GM23338 (cell line): ENCODE measurements at regions not wholly inside any gene's neighbourhood (a gene's known extent, or its start where the extent isn't known, plus 50 kb on each side); places are given as distances from the start of the nearest gene placed in this dataset.
A peak's percentile ranks its signal among the peaks of the same experiment; 100 is the strongest.

Experiments
- ATAC-seq: fragments of 200-7000 bp; cut with Tn5 transposase; 3 replicates; pipeline ENCODE4 v1.9.1; 2020
- DNase-seq: peaks from one replicate; pipeline ENCODE4 v3.0.0-alpha.2; 2015; ENCODE audit warnings: low spot score
- H2AFZ ChIP-seq: fragments of 200-600 bp; sonication (generic); 2 replicates; pipeline ENCODE4 v1.8.0; 2016; ENCODE audit warnings: antibody characterized with exemption, mild to moderate bottlenecking, moderate library complexity
- H3F3A ChIP-seq: fragments of 200-600 bp; sonication (generic); replicated peaks from 2 replicates; pipeline ENCODE4 v1.8.0; 2017; ENCODE audit warnings: antibody characterized with exemption, mixed run types, low read depth
- H3K27ac ChIP-seq: fragments of 200-600 bp; sonication (generic); 2 replicates; pipeline ENCODE4 v1.6.1; 2016; ENCODE audit warnings: low read depth
- H3K27me3 ChIP-seq: fragments of 200-600 bp; sonication (generic); 2 replicates; pipeline ENCODE4 v1.8.0; 2016; ENCODE audit warnings: mild to moderate bottlenecking, mixed run types, moderate library complexity; ENCODE audit not compliant: insufficient read depth
- H3K36me3 ChIP-seq: fragments of 200-600 bp; sonication (generic); 2 replicates; pipeline ENCODE4 v1.8.0; 2016; ENCODE audit warnings: mild to moderate bottlenecking; ENCODE audit not compliant: insufficient read depth
- H3K4me1 ChIP-seq: fragments of 200-600 bp; sonication (generic); 2 replicates; pipeline ENCODE4 v1.8.0; 2016; ENCODE audit warnings: mild to moderate bottlenecking, moderate library complexity; ENCODE audit not compliant: insufficient read depth
- H3K4me2 ChIP-seq: fragments of 200-600 bp; sonication (generic); 2 replicates; pipeline ENCODE4 v1.7.1; 2017; ENCODE audit warnings: mixed run types
- H3K4me3 ChIP-seq: fragments of 200-600 bp; sonication (generic); 2 replicates; pipeline ENCODE4 v1.6.1; 2016; ENCODE audit warnings: mixed run types
- H3K79me2 ChIP-seq: fragments of 200-600 bp; sonication (generic); replicated peaks from 2 replicates; pipeline ENCODE4 v1.8.0; 2017; ENCODE audit warnings: mild to moderate bottlenecking; ENCODE audit not compliant: insufficient read depth
- H3K9me2 ChIP-seq: fragments of 200-600 bp; sonication (generic); 2 replicates; pipeline ENCODE4 v1.8.0; 2017; ENCODE audit not compliant: insufficient read depth
- H4K20me1 ChIP-seq: fragments of 200-600 bp; sonication (generic); replicated peaks from 2 replicates; pipeline ENCODE4 v1.8.0; 2017; ENCODE audit warnings: mild to moderate bottlenecking; ENCODE audit not compliant: insufficient read depth
- H3K27ac Mint-ChIP-seq: 2 replicates; pipeline ENCODE4 v1.8.0; 2020; ENCODE audit warnings: inconsistent platforms, mild to moderate bottlenecking, moderate library complexity, mixed read lengths
- H3K27me3 Mint-ChIP-seq: 3 replicates; pipeline ENCODE4 v1.8.0; 2022; ENCODE audit warnings: low read depth, mild to moderate bottlenecking, moderate library complexity, mixed read lengths, inconsistent platforms; ENCODE audit not compliant: insufficient read depth, poor library complexity
- H3K36me3 Mint-ChIP-seq: 3 replicates; pipeline ENCODE4 v1.8.0; 2021; ENCODE audit warnings: low read depth, mild to moderate bottlenecking, inconsistent platforms, moderate library complexity, mixed read lengths
- H3K4me1 Mint-ChIP-seq: 3 replicates; pipeline ENCODE4 v1.8.0; 2020; ENCODE audit warnings: mild to moderate bottlenecking, inconsistent platforms, mixed read lengths
- H3K4me3 Mint-ChIP-seq: 3 replicates; pipeline ENCODE4 v1.8.0; 2021; ENCODE audit warnings: moderate library complexity, mild to moderate bottlenecking, inconsistent platforms, mixed read lengths
- H3K9me3 Mint-ChIP-seq: 3 replicates; pipeline ENCODE4 v1.8.0; 2020; ENCODE audit warnings: moderate library complexity, mild to moderate bottlenecking, inconsistent platforms, mixed read lengths
- CREB1 ChIP-seq: fragments of 250-450 bp; sonication (Bioruptor Pico); IDR thresholded peaks from 2 replicates; pipeline ENCODE4 v1.5.0; 2020; ENCODE audit warnings: low read depth, mild to moderate bottlenecking, moderate library complexity
- CTCF ChIP-seq, 2 experiments: fragments of 200-600 bp in 1 of 2; sonication (generic) in 1 of 2; conservative IDR thresholded peaks; 2 replicates each; pipeline versions ENCODE4 v1.5.1 to v1.6.1; 2016 to 2017; ENCODE audit warnings: antibody characterized with exemption in 2 of 2, low read depth in 2 of 2, mild to moderate bottlenecking in 2 of 2, moderate library complexity in 1 of 2
- JUNB ChIP-seq: IDR thresholded peaks from one replicate; pipeline ENCODE4 v1.6.1; 2016; ENCODE audit warnings: antibody characterized with exemption; ENCODE audit not compliant: unreplicated experiment
- NANOG ChIP-seq: IDR thresholded peaks from 2 replicates; pipeline ENCODE4 v1.6.1; 2016; ENCODE audit warnings: antibody characterized with exemption, borderline replicate concordance
- POLR2AphosphoS5 ChIP-seq: IDR thresholded peaks from 2 replicates; pipeline ENCODE4 v1.6.1; 2016; ENCODE audit warnings: antibody characterized with exemption, low read depth
- STAT1 ChIP-seq: IDR thresholded peaks from one replicate; pipeline ENCODE4 v1.6.1; 2016; ENCODE audit warnings: antibody characterized with exemption; ENCODE audit not compliant: unreplicated experiment
- ZNF331 ChIP-seq: fragments of 250-450 bp; sonication (Bioruptor Pico); IDR thresholded peaks from 2 replicates; pipeline ENCODE4 v1.5.0; 2020; ENCODE audit warnings: low read depth, mild to moderate bottlenecking, moderate library complexity
- ZNF462 ChIP-seq: fragments of 250-450 bp; sonication (Bioruptor Pico); IDR thresholded peaks from 2 replicates; pipeline ENCODE4 v1.5.0; 2020; ENCODE audit warnings: mild to moderate bottlenecking, moderate library complexity
- TF ChIP-seq, protein P1 (sequence below): IDR thresholded peaks from one replicate; pipeline ENCODE4 v1.6.1; 2018; ENCODE audit warnings: antibody characterized with exemption; ENCODE audit not compliant: unreplicated experiment

GRCh38 chr5:115461506-115462290 lies 82.9 kb downstream of the FEM1C start:
- TF ChIP-seq, protein P1, sequence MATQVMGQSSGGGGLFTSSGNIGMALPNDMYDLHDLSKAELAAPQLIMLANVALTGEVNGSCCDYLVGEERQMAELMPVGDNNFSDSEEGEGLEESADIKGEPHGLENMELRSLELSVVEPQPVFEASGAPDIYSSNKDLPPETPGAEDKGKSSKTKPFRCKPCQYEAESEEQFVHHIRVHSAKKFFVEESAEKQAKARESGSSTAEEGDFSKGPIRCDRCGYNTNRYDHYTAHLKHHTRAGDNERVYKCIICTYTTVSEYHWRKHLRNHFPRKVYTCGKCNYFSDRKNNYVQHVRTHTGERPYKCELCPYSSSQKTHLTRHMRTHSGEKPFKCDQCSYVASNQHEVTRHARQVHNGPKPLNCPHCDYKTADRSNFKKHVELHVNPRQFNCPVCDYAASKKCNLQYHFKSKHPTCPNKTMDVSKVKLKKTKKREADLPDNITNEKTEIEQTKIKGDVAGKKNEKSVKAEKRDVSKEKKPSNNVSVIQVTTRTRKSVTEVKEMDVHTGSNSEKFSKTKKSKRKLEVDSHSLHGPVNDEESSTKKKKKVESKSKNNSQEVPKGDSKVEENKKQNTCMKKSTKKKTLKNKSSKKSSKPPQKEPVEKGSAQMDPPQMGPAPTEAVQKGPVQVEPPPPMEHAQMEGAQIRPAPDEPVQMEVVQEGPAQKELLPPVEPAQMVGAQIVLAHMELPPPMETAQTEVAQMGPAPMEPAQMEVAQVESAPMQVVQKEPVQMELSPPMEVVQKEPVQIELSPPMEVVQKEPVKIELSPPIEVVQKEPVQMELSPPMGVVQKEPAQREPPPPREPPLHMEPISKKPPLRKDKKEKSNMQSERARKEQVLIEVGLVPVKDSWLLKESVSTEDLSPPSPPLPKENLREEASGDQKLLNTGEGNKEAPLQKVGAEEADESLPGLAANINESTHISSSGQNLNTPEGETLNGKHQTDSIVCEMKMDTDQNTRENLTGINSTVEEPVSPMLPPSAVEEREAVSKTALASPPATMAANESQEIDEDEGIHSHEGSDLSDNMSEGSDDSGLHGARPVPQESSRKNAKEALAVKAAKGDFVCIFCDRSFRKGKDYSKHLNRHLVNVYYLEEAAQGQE, result no peak
- TF ChIP-seq CTCF (conservative IDR thresholded peaks at IDR 0.05; ENCODE audit: low read depth in 2 of 2) (no peak), ZNF331 (CRISPR knock-in tag) (no peak), ZNF462 (CRISPR knock-in tag) (no peak), STAT1 (no peak), CREB1 (CRISPR knock-in tag) (no peak), NANOG (no peak), JUNB (no peak), POLR2AphosphoS5 (no peak)
- no peaks in the 10 kb centered on the region for H3F3A ChIP-seq
- H4K20me1 ChIP-seq, result no peaks in the 10 kb centered on the region
- no peak overlapping the region for H3K4me3 ChIP-seq
- peaks cover 9% of the 10 kb centered on the region for H3K4me1 ChIP-seq
- H3K27me3 ChIP-seq, result no peaks in the 10 kb centered on the region
- ATAC-seq (no peak), DNase-seq (no peak)
- H3K79me2 ChIP-seq, result no peaks in the 10 kb centered on the region
- H3K4me3 Mint-ChIP-seq, result no peak overlapping the region
- no peaks in the 10 kb centered on the region; the same call in 1 of the 3 replicates for H3K4me1 Mint-ChIP-seq
- H3K27ac ChIP-seq, result no peak overlapping the region
- no peaks in the 10 kb centered on the region for H3K36me3 ChIP-seq
- H3K36me3 Mint-ChIP-seq, result no peaks in the 10 kb centered on the region
- no peaks in the 10 kb centered on the region for H3K9me3 Mint-ChIP-seq
- H2AFZ ChIP-seq, result 0 out of 2 replicates have a peak overlapping the region, but pooled peaks have one; percentile 30
- H3K27ac Mint-ChIP-seq, result no peak overlapping the region
- peaks cover 28% of the 10 kb centered on the region for H3K9me2 ChIP-seq
- H3K27me3 Mint-ChIP-seq, result no peaks in the 10 kb centered on the region
- no peak overlapping the region for H3K4me2 ChIP-seq
